DMS79 (cell line): ENCODE measurements at regions not wholly inside any gene's neighbourhood (a gene's known extent, or its start where the extent isn't known, plus 50 kb on each side); places are given as distances from the start of the nearest gene placed in this dataset.
A peak's percentile ranks its signal among the peaks of the same experiment; 100 is the strongest.

Source experiments
- DNase-seq: peaks from one replicate; lab custom pipeline; 2025; lab: John Stamatoyannopoulos, UW

DNA sequence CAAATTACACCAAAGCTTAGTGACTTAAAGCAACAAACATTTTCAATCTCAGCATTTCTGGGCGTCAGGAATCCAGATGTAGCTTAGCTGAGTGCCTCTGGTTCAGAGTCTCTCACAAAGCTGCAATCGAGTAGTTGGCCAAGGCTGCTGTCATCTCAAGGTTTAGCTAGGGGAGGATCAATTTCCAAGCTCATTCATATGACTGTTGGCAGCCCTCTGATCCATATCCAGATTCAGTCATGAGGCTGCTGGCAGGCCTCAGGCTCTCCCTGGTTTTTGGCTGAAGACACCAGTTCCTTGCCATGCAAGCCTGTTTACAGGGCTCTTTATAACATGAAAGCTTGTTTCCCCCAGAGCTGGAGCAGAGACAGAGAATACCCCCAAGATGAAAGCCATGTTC lies 419.5 kb upstream of the TLE4 start:
- DNase-seq, result no peak

DNA sequence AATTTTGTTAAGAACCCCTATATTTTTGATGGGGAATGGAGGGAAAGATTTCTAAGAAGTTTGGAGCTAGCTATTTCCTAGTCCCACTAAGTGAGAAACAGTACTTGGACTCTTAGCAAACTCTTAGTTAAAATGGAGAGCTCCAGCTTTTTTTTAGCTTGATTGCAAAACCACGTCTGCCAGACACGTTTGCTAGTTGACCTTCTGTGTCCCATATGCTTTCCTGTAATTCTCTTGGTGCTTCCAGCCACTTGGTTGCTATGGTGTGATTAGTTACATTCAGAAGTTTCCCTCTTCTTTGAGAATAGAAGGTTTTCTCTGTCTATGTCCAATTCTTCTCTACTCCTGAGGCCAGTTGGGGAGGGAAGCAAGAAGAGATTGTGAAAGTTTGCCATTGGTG lies 417.0 kb upstream of the TLE4 start:
- DNase-seq, result no peak

- DNase-seq, result no peak
Observed at GRCh38 chr9:79155308-79155707, 416.5 kb upstream of the TLE4 start.

- DNase-seq, result no peak
Observed at GRCh38 chr9:79163544-79163943, 408.2 kb upstream of the TLE4 start.

GRCh38 chr9:79164406-79164805 lies 407.4 kb upstream of the TLE4 start:
- DNase-seq, result no peak

DNA sequence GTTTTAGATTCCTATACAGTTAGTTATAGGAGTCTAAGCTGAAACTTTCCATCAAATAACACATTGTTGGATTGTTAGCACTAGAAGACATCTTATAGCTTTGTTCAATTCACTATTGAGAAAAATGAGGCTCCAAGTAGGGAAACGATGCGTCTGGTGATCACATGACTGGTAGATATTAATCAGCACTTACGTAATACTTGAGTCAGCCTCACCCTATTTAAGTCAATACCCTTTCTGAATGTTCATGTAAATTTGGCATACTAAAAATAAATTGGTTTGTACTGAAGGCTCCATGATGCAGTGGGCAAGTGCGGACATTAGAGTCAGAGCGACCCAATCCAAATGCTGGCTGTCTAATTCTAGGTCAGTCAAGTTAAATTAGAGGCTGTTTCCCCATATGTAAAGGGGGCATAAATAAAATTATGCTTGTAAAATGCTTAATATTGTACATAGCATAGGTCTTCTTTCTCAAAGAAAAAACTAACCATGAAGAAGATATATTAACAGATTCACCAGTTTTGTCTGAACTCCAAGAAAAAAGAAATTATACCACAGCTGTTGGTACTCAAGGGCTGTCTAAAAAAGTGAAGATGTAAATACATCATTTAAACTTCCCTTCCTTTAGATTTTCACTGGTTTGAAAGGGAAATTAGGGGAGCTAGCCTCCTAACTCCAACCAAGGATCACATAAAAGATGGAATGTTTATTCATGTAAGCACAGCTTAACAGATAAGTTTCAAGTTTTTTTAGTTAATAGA lies 406.6 kb upstream of the TLE4 start:
- no peak for DNase-seq

DNA sequence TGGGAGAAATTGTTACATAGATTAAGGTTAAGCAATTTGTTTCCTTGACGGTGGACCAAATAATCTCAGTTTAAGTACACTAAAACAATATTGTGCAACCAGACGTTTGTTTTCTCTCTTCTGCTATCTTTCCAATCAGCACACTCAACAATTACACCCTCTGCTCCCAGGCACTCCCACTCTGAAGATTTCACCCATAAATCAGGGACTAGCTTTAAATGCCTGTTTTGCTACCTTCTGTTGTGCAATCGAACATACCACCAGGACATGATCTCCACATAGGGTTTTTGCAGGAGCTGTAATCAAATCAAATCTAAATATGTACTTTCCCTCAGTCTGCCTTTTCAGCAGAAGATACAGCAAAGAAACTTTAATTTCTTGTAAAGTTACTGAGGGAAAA lies 405.8 kb upstream of the TLE4 start:
- DNase-seq, result no peak

GRCh38 chr9:79170643-79171042 lies 401.1 kb upstream of the TLE4 start:
- DNase-seq, result no peak

- DNase-seq, result no peak
Observed at GRCh38 chr9:79173932-79174331, 397.8 kb upstream of the TLE4 start.

GRCh38 chr9:79176014-79176697 lies 395.6 kb upstream of the TLE4 start:
- DNase-seq, result no peak

DNA sequence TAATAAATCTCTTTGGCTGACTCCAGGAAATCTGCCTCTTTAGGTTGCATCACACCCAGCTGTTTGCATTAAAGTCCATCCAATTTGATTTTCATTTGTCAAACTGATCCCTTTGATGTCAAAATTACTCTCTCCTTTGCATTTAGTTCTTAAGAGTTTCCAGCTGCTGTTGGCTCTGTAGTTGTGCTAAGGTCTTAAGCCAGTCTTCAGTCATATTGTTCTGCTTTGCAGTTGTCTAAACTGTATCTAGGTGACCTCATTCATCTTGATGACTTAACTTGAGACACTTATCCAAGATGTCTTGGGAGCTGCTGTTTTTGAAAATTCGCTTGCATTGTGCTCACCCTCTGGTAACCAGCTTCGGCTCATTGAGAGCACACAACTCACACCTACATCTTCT lies 386.9 kb upstream of the TLE4 start:
- peak; percentile 40 for DNase-seq

DNA sequence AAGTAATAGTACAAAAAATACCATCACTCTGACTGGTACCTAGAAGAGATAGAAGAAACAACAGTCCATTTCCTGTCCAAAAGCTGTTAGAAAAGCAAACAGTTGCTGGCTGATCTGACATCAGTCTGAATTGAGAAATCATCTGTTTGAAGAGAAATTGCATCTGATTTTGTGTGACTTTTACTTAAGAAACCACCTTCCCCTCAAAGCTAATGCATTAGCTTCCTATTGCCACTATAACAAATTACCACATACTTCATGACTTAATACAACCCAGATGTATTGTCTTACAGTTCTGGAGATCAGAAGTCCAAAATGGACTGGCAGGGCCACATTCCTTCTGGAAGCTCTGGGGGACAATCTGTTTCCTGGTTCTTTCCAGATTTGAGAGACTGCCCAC lies 385.9 kb upstream of the TLE4 start:
- no peak for DNase-seq

- no peak for DNase-seq
Observed at GRCh38 chr9:79189511-79189924, 382.2 kb upstream of the TLE4 start.

- DNase-seq, result no peak
Observed at GRCh38 chr9:79193001-79193400, 378.8 kb upstream of the TLE4 start.

GRCh38 chr9:79193501-79194223 lies 378.1 kb upstream of the TLE4 start:
- DNase-seq, result no peak

- DNase-seq, result no peak
Observed at GRCh38 chr9:79195879-79196278, 375.9 kb upstream of the TLE4 start.

GRCh38 chr9:79196606-79197005 lies 375.2 kb upstream of the TLE4 start:
- no peak for DNase-seq

DNA sequence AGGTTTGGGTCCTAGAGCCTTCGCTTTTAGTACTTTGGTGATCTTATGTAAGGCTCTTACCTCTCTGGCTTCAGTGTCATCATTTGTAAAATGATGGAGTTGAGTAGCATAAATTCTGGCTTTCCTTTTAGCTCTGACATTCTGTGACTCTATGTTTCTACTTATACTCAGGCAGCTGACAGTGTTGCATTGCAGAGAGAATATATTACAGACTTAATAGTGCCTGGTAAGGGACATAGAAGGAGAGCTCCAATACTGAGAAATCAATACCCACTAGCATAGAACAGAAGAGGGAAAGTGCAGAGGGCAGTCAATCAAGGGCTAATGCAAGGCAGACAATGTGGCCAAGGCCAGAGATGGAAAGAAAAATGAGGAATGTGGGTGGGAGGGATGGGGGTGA lies 371.4 kb upstream of the TLE4 start:
- DNase-seq, result no peak

- no peak for DNase-seq
Observed at GRCh38 chr9:79201636-79202035, 370.1 kb upstream of the TLE4 start.

GRCh38 chr9:79208791-79209396 lies 362.9 kb upstream of the TLE4 start:
- no peak for DNase-seq

DNA sequence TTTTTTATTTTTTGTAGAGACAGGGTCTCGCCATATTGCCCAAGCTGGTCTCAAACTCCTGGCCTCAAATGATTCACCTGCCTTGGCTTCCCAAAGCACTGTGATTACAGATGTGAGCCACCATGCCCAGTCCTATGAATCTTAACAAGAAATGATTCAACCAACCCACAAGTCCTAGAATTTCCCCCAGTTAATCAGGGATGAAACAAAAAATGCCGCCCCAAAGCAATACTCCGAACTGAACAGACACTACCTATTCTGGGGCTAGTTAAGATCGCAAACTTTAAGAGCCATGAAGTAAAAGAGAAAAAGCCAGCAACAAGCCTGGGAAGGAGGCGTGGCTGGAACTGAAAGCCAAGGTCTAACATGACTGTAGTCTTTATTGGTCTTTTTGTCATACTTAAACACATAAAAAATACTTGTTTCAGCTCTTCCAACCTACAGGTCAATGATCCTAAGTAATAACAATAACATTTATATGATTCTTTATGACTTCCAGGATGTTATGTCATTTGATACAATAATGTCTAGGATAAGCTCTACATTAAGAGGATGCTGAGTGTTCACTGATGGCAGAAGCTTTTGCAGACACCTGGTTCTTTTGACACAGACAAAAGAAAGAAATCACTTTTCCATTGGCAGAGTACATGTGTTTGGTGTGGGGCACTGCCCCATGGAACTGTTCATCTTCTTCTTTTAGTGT lies 361.1 kb upstream of the TLE4 start:
- DNase-seq, result no peak
